ENCODE measurements at regions not wholly inside any gene's neighbourhood (a gene's known extent, or its start where the extent isn't known, plus 50 kb on each side); places are given as distances from the start of the nearest gene placed in this dataset.
A peak's percentile ranks its signal among the peaks of the same experiment; 100 is the strongest.

DNA sequence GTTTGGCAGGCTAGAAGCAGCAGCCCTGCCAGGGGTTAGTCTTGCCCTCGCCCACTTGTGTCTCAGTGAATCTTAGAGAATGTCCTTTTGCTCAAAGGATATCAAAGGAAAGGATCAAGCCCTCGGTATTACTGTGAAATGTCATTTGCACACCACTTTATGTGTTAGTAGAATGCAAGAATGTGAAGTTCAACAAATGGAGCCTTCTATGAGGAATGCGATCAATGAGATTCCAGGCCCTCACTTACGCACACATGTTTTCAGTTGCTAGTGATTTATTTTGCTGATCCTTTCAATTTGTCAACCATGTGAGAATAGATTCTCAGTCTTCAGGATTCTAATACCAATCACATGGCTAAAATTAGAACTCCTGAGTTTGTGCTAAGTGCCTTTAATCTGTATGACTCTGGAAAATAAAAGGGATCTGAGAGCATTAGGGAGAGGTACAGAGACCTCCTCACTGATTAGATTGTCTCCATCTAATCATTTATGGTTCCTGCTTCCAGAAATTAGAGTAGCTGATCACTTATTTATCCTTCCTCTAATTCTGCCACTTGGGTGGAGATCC, 123.0 kb upstream of the SP4 start:
- H3K27me3 Mint-ChIP-seq (ENCODE audit: low read depth), result peaks cover 13% of the 10 kb centered on the region
- peaks cover 5% of the 10 kb centered on the region for H3K36me3 Mint-ChIP-seq
- TF ChIP-seq, protein P1, sequence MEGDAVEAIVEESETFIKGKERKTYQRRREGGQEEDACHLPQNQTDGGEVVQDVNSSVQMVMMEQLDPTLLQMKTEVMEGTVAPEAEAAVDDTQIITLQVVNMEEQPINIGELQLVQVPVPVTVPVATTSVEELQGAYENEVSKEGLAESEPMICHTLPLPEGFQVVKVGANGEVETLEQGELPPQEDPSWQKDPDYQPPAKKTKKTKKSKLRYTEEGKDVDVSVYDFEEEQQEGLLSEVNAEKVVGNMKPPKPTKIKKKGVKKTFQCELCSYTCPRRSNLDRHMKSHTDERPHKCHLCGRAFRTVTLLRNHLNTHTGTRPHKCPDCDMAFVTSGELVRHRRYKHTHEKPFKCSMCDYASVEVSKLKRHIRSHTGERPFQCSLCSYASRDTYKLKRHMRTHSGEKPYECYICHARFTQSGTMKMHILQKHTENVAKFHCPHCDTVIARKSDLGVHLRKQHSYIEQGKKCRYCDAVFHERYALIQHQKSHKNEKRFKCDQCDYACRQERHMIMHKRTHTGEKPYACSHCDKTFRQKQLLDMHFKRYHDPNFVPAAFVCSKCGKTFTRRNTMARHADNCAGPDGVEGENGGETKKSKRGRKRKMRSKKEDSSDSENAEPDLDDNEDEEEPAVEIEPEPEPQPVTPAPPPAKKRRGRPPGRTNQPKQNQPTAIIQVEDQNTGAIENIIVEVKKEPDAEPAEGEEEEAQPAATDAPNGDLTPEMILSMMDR (IDR thresholded peaks at IDR 0.05; ENCODE audit: unreplicated experiment), result no peak
- no peaks in the 10 kb centered on the region for H3K4me1 Mint-ChIP-seq
- H3K9me3 Mint-ChIP-seq, result peaks cover 20% of the 10 kb centered on the region
- no peak overlapping the region for H3K4me3 Mint-ChIP-seq
- DNase-seq (ENCODE audit: low spot score in 2 of 2, unreplicated experiment in 2 of 2), result no peak
- H3K27ac Mint-ChIP-seq, result no peak overlapping the region

DNA sequence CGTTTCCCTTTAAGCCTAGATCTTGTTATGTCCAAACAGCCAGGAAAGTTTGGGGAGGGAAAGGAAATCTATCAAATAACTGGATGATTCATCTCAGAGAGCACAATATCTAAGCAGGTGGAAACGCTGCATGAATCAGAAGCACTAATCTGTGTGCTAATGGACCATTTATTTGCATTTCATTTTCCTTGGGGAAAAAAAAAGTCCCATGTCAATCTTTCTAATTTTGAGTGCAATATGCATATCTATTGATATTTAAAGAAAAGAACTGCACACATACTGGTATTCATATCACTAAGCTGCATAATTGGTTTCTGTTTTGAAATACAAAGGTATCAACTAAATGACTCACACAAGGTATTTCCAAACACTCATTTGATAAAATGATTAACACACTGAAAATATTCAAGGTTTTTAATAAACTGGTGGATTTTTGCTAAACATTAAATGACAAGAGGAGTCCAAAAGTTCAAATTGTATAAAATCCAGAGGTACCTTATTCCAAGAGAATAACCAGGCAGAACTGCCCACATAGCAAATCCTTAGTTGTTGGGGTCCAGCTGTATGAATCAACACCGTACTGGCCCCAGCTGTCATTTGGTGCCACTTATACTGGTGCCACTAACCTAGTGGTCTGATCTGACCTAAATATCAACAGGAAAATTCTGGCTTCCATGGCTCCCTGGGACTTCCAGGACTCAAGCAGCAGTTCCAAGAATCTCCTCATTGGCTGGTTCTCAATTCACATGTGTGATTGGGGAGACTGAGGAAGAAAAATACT, 122.2 kb upstream of the SP4 start:
- Mint-ChIP-seq H3K27me3 (ENCODE audit: low read depth) (peaks cover 12% of the 10 kb centered on the region), H3K4me3 (no peak overlapping the region), H3K27ac (no peak overlapping the region), H3K9me3 (peaks cover 20% of the 10 kb centered on the region), H3K4me1 (no peaks in the 10 kb centered on the region), H3K36me3 (peaks cover 5% of the 10 kb centered on the region)
- DNase-seq (ENCODE audit: low spot score in 2 of 2, unreplicated experiment in 2 of 2), result no peak
- TF ChIP-seq, protein P1 (IDR thresholded peaks at IDR 0.05; ENCODE audit: unreplicated experiment), result no peak

DNA sequence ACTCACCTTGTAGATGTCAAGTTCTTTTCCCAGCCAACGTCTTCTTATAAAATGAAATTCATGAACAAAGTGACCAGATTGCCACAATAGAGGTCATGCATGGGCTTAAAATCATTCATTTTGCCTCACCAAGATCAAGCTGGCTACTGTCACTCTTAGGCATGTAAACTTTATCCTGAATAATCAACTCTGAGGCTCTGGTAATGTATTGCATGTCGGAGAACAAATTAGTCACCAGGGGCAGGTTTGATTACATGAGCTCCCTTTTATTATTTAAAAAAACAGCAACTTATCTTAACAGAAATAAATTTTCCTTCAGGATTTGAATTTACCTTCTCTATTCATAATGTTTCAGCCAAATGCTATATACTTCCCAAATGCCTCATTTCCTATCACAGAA, 112.9 kb upstream of the SP4 start:
- Mint-ChIP-seq H3K27me3 (ENCODE audit: low read depth) (peaks cover 25% of the 10 kb centered on the region), H3K4me3 (no peak overlapping the region), H3K27ac (no peak overlapping the region), H3K36me3 (no peaks in the 10 kb centered on the region), H3K9me3 (peaks cover 10% of the 10 kb centered on the region), H3K4me1 (peaks cover 11% of the 10 kb centered on the region)
- no peak for DNase-seq (ENCODE audit: low spot score in 2 of 2, unreplicated experiment in 2 of 2)
- TF ChIP-seq, protein P1 (IDR thresholded peaks at IDR 0.05; ENCODE audit: unreplicated experiment), result no peak

DNA sequence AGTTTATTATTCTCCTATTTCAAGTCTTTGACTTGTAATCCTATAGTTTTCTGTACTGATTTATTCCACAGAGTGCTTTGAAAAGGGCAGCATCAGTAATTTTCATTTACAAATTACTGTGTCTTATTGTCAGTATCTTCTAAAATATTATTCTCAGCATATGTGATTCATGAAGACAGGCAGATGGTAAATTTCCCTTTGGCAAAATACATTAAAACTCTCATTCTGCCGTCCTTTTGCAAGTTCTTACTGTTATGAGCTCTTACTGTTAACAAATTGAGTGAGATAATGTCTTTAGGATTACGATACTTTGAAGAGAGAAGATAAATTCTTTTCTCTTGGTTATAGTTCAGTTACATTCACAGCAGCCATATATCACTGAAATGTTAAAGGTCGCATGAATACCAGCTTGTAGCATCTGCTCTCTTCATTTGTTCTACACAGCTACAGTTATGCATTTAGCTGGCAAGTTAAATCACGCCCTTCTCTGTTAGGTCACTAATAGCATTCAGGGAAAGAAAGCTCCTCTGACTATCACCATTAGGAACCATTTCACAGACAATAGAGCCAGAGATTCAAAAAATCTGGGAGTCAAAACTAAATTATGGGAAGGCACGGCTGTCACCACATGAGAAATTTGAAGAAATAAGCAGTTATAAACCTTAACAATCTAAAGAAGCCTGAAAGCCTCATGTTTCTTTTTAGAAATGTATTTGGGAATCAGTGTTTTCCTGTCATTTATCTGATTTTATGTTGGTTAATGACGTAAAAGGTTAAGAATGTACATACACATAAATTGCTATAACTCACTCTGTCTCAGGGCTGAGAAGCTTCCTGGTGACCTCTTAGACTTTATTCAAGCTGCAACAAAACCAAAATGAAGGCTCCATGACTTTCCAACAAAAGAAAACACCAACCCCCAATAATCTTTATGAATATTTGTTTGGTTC, 109.6 kb upstream of the SP4 start:
- no peaks in the 10 kb centered on the region for H3K9me3 Mint-ChIP-seq
- DNase-seq (ENCODE audit: low spot score in 2 of 2, unreplicated experiment in 2 of 2), result no peak
- peak overlapping the region; percentile 85 for H3K27ac Mint-ChIP-seq
- H3K36me3 Mint-ChIP-seq, result no peaks in the 10 kb centered on the region
- peaks cover 42% of the 10 kb centered on the region for H3K27me3 Mint-ChIP-seq (ENCODE audit: low read depth)
- H3K4me1 Mint-ChIP-seq, result peaks cover 11% of the 10 kb centered on the region
- TF ChIP-seq, protein P1 (IDR thresholded peaks at IDR 0.05; ENCODE audit: unreplicated experiment), result no peak
- H3K4me3 Mint-ChIP-seq, result no peak overlapping the region

DNA sequence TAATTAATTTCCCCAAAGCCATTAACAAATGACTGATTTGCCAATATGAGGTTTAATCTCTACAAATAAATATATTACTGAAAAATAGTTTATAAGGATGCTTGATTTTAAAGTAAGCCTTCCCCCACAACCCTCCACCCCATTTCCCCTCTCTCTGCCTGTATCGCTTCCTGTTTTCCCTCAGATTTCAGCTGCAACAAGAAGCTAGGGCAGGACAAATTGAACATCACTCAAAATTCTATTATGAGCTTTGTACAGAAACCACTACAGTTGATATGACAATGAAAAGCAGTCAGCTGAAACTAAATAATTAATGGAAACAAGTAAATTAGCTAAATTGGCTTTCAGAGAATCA, 109.0 kb upstream of the SP4 start:
- Mint-ChIP-seq H3K4me1 (peaks cover 11% of the 10 kb centered on the region), H3K27me3 (ENCODE audit: low read depth) (peaks cover 46% of the 10 kb centered on the region), H3K4me3 (no peak overlapping the region), H3K9me3 (no peaks in the 10 kb centered on the region), H3K36me3 (no peaks in the 10 kb centered on the region), H3K27ac (no peak overlapping the region)
- DNase-seq (ENCODE audit: low spot score in 2 of 2, unreplicated experiment in 2 of 2), result no peak
- TF ChIP-seq, protein P1 (IDR thresholded peaks at IDR 0.05; ENCODE audit: unreplicated experiment), result no peak
